D721Med (cell line): ENCODE measurements at regions not wholly inside any gene's neighbourhood (a gene's known extent, or its start where the extent isn't known, plus 50 kb on each side); places are given as distances from the start of the nearest gene placed in this dataset.

Source experiments
- DNase-seq: peaks from one replicate; pipeline ENCODE4 v3.0.0; 2011; ENCODE audit warnings: low spot score; ENCODE audit not compliant: insufficient read length
- FAIRE-seq: peaks from 2 replicates; lab custom pipeline; 2011; peaks lifted over from hg19 to GRCh38; lab: Jason Lieb, UNC
- CTCF ChIP-seq: IDR thresholded peaks from 2 replicates; pipeline ENCODE4 v1.5.1; 2012; ENCODE audit warnings: mild to moderate bottlenecking, control low read depth; ENCODE audit not compliant: insufficient read depth; ENCODE audit errors: missing control alignments

GRCh38 chr6:6411115-6411514 is 90.7 kb upstream of the F13A1 start:
- TF ChIP-seq CTCF: no peak
- no peak for FAIRE-seq

GRCh38 chr6:6412221-6412620 is 91.8 kb upstream of the F13A1 start:
- no peak for TF ChIP-seq CTCF
- FAIRE-seq (no peak), DNase-seq (no peak)

More at GRCh38 chr6:6411115-6411514, 90.7 kb upstream of the F13A1 start:
- DNase-seq: no peak

- DNase-seq (no peak), FAIRE-seq (no peak)
These were observed 92.2 kb upstream of the F13A1 start for GRCh38 chr6:6412700-6413099.

GRCh38 chr6:6414931-6415330 is 94.5 kb upstream of the F13A1 start:
- FAIRE-seq (no peak), DNase-seq (no peak)
- no peak for TF ChIP-seq CTCF

More at GRCh38 chr6:6412700-6413099, 92.2 kb upstream of the F13A1 start:
- TF ChIP-seq CTCF: no peak

- no peak for FAIRE-seq
- TF ChIP-seq CTCF: no peak
- DNase-seq: no peak
These were observed 97.0 kb upstream of the F13A1 start for GRCh38 chr6:6417475-6417874.

GRCh38 chr6:6418421-6418820 is 98.0 kb upstream of the F13A1 start:
- no peak for TF ChIP-seq CTCF
- DNase-seq: no peak
- no peak for FAIRE-seq

- no peak for FAIRE-seq
- TF ChIP-seq CTCF: no peak
These were observed 99.6 kb upstream of the F13A1 start for GRCh38 chr6:6420107-6420506.

More at GRCh38 chr6:6420107-6420506, 99.6 kb upstream of the F13A1 start:
- no peak for DNase-seq
